Mesendoderm (in vitro differentiated cells): ENCODE measurements at regions not wholly inside any gene's neighbourhood (a gene's known extent, or its start where the extent isn't known, plus 50 kb on each side); places are given as distances from the start of the nearest gene placed in this dataset.

Source experiments
- DNase-seq: peaks from one replicate; pipeline ENCODE4 v3.0.0; 2013
- H2AK5ac ChIP-seq: 2 replicates; pipeline ENCODE4 v1.6.1; 2013; ENCODE audit warnings: low read length, inconsistent platforms
- H2BK120ac ChIP-seq: 2 replicates; pipeline ENCODE4 v1.6.1; 2013; ENCODE audit warnings: low read depth, mild to moderate bottlenecking, low read length, moderate library complexity, mixed read lengths
- H2BK15ac ChIP-seq: replicated peaks from 2 replicates; pipeline ENCODE4 v1.6.1; 2013; ENCODE audit warnings: low read depth, mild to moderate bottlenecking, moderate library complexity
- H2BK5ac ChIP-seq: 2 replicates; pipeline ENCODE4 v1.6.1; 2013; ENCODE audit warnings: low read length, inconsistent platforms
- H3K18ac ChIP-seq: 2 replicates; pipeline ENCODE4 v1.6.1; 2013; ENCODE audit warnings: mild to moderate bottlenecking, low read length, mixed read lengths
- H3K23ac ChIP-seq: one replicate; pipeline ENCODE4 v1.6.1; 2013; ENCODE audit warnings: low read length
- H3K27ac ChIP-seq: 2 replicates; pipeline ENCODE4 v1.5.1; 2013; ENCODE audit warnings: low read depth, mild to moderate bottlenecking, inconsistent platforms, low read length, moderate library complexity
- H3K27me3 ChIP-seq: 2 replicates; pipeline ENCODE4 v1.6.1; 2013; ENCODE audit warnings: low read length, control low read depth, mild to moderate bottlenecking, inconsistent platforms; ENCODE audit not compliant: insufficient read depth, poor library complexity
- H3K36me3 ChIP-seq: 2 replicates; pipeline ENCODE4 v1.6.1; 2013; ENCODE audit warnings: low read length, inconsistent platforms; ENCODE audit not compliant: control insufficient read depth, insufficient read depth
- H3K4ac ChIP-seq: one replicate; pipeline ENCODE4 v1.6.1; 2013; ENCODE audit warnings: low read depth, mild to moderate bottlenecking, low read length, moderate library complexity
- H3K4me1 ChIP-seq: 2 replicates; pipeline ENCODE4 v1.6.1; 2013; ENCODE audit warnings: low read depth, low read length, inconsistent platforms; ENCODE audit not compliant: control insufficient read depth
- H3K4me2 ChIP-seq: 2 replicates; pipeline ENCODE4 v1.6.1; 2013; ENCODE audit warnings: low read length
- H3K4me3 ChIP-seq: 2 replicates; pipeline ENCODE4 v1.5.1; 2013; ENCODE audit warnings: mild to moderate bottlenecking, low read length
- H3K56ac ChIP-seq: one replicate; pipeline ENCODE4 v1.6.1; 2013; ENCODE audit warnings: low read length
- H3K79me1 ChIP-seq: 2 replicates; pipeline ENCODE4 v1.6.1; 2013; ENCODE audit warnings: low read length, inconsistent platforms
- H3K79me2 ChIP-seq: 2 replicates; pipeline ENCODE4 v1.6.1; 2013; ENCODE audit warnings: mild to moderate bottlenecking, low read length; ENCODE audit not compliant: control insufficient read depth, insufficient read depth
- H3K9ac ChIP-seq: 2 replicates; pipeline ENCODE4 v1.6.1; 2013; ENCODE audit warnings: low read length, inconsistent platforms
- H4K5ac ChIP-seq: one replicate; pipeline ENCODE4 v1.6.1; 2013; ENCODE audit warnings: low read length
- H4K8ac ChIP-seq: one replicate; pipeline ENCODE4 v1.6.1; 2013; ENCODE audit warnings: low read depth, mild to moderate bottlenecking, control low read depth, low read length, moderate library complexity
- WGBS: extraction: QIAGEN DNeasy Blood & Tissue Kit; methylation state at CpG from one replicate; pipeline ENCODE4 v1.1.7; 2013; ENCODE audit warnings: low lambda C conversion rate, missing lambda C conversion rate; ENCODE audit not compliant: insufficient coverage; ENCODE audit errors: extremely low coverage; 5-methylcytosine and 5-hydroxymethylcytosine counted together

GRCh38 chr10:43968076-43968475 is 319.4 kb upstream of the ZNF32 start:
- H3K27ac ChIP-seq, result no peak overlapping the region
- H2BK5ac ChIP-seq, result no peak overlapping the region
- no peak overlapping the region for H4K5ac ChIP-seq
- H3K56ac ChIP-seq, result no peak overlapping the region
- no peak overlapping the region for H2BK120ac ChIP-seq
- no peak overlapping the region for H3K23ac ChIP-seq
- no peak overlapping the region for H3K9ac ChIP-seq
- H3K79me1 ChIP-seq, result no peaks in the 10 kb centered on the region
- H3K4me3 ChIP-seq, result no peak overlapping the region
- no peak overlapping the region for H2BK15ac ChIP-seq
- no peaks in the 10 kb centered on the region for H3K4me1 ChIP-seq
- no peaks in the 10 kb centered on the region for H3K79me2 ChIP-seq
- no peaks in the 10 kb centered on the region for H3K36me3 ChIP-seq
- no peak overlapping the region for H3K4ac ChIP-seq
- H3K27me3 ChIP-seq, result no peaks in the 10 kb centered on the region
- no peak overlapping the region for H4K8ac ChIP-seq
- no CpG with 5 or more reads among the region's 1 CpG for WGBS
- no peak overlapping the region for H3K4me2 ChIP-seq
- no peak overlapping the region for H2AK5ac ChIP-seq
- no peak for DNase-seq
- H3K18ac ChIP-seq, result no peak overlapping the region

- Histone ChIP-seq H2BK5ac (no peak overlapping the region), H4K8ac (no peak overlapping the region), H3K4me1 (no peaks in the 10 kb centered on the region), H2BK120ac (no peak overlapping the region), H3K27me3 (no peaks in the 10 kb centered on the region), H3K4me2 (no peak overlapping the region), H3K36me3 (no peaks in the 10 kb centered on the region), H3K27ac (no peak overlapping the region), H3K4ac (no peak overlapping the region), H3K79me2 (no peaks in the 10 kb centered on the region), H3K23ac (no peak overlapping the region), H3K56ac (no peak overlapping the region), H2BK15ac (no peak overlapping the region), H3K9ac (no peak overlapping the region), H3K18ac (no peak overlapping the region), H4K5ac (no peak overlapping the region), H3K4me3 (no peak overlapping the region), H2AK5ac (no peak overlapping the region), H3K79me1 (no peaks in the 10 kb centered on the region)
- no peak for DNase-seq
- WGBS, result no CpG with 5 or more reads among the region's 3 CpGs
Measured at GRCh38 chr10:43966571-43966965, 317.9 kb upstream of the ZNF32 start.

GRCh38 chr10:43965918-43966570 is 317.4 kb upstream of the ZNF32 start:
- no peak overlapping the region for H2BK15ac ChIP-seq
- H3K9ac ChIP-seq, result no peak overlapping the region
- H2AK5ac ChIP-seq, result no peak overlapping the region
- H4K8ac ChIP-seq, result no peak overlapping the region
- H3K27ac ChIP-seq, result no peak overlapping the region
- no peak overlapping the region for H2BK5ac ChIP-seq
- no peak overlapping the region for H3K4me2 ChIP-seq
- no peak overlapping the region for H3K56ac ChIP-seq
- H3K18ac ChIP-seq, result no peak overlapping the region
- no peak overlapping the region for H4K5ac ChIP-seq
- no peaks in the 10 kb centered on the region for H3K79me1 ChIP-seq
- no CpG with 5 or more reads among the region's 7 CpGs for WGBS
- H3K4me1 ChIP-seq, result no peaks in the 10 kb centered on the region
- DNase-seq, result no peak
- H3K79me2 ChIP-seq, result no peaks in the 10 kb centered on the region
- no peak overlapping the region for H3K23ac ChIP-seq
- H3K4me3 ChIP-seq, result no peak overlapping the region
- H3K36me3 ChIP-seq, result no peaks in the 10 kb centered on the region
- H3K4ac ChIP-seq, result no peak overlapping the region
- H2BK120ac ChIP-seq, result no peak overlapping the region
- H3K27me3 ChIP-seq, result no peaks in the 10 kb centered on the region

GRCh38 chr10:43965033-43965917 is 316.6 kb upstream of the ZNF32 start:
- Histone ChIP-seq H3K9ac (no peak overlapping the region), H3K23ac (no peak overlapping the region), H2BK120ac (no peak overlapping the region), H3K27ac (no peak overlapping the region), H3K27me3 (no peaks in the 10 kb centered on the region), H2BK15ac (no peak overlapping the region), H3K4ac (no peak overlapping the region), H3K79me2 (no peaks in the 10 kb centered on the region), H2AK5ac (no peak overlapping the region), H2BK5ac (no peak overlapping the region), H3K36me3 (no peaks in the 10 kb centered on the region), H3K56ac (no peak overlapping the region), H4K8ac (no peak overlapping the region), H3K79me1 (no peaks in the 10 kb centered on the region), H3K4me2 (no peak overlapping the region), H4K5ac (no peak overlapping the region), H3K18ac (no peak overlapping the region), H3K4me3 (no peak overlapping the region), H3K4me1 (no peaks in the 10 kb centered on the region)
- peak; percentile 14 for DNase-seq
- WGBS, result no CpG with 5 or more reads among the region's 14 CpGs

- H4K8ac ChIP-seq, result no peak overlapping the region
- no peak overlapping the region for H3K23ac ChIP-seq
- H3K27me3 ChIP-seq, result no peaks in the 10 kb centered on the region
- H3K79me2 ChIP-seq, result no peaks in the 10 kb centered on the region
- no peaks in the 10 kb centered on the region for H3K79me1 ChIP-seq
- no peak for DNase-seq
- H3K56ac ChIP-seq, result no peak overlapping the region
- no peaks in the 10 kb centered on the region for H3K4me1 ChIP-seq
- no peak overlapping the region for H3K4ac ChIP-seq
- no peak overlapping the region for H3K4me3 ChIP-seq
- no peak overlapping the region for H2BK120ac ChIP-seq
- no peak overlapping the region for H3K27ac ChIP-seq
- H2BK5ac ChIP-seq, result no peak overlapping the region
- H3K36me3 ChIP-seq, result no peaks in the 10 kb centered on the region
- no peak overlapping the region for H2AK5ac ChIP-seq
- no peak overlapping the region for H3K4me2 ChIP-seq
- WGBS, result no CpG with 5 or more reads among the region's 5 CpGs
- H2BK15ac ChIP-seq, result no peak overlapping the region
- no peak overlapping the region for H3K9ac ChIP-seq
- no peak overlapping the region for H3K18ac ChIP-seq
- no peak overlapping the region for H4K5ac ChIP-seq
Measured at GRCh38 chr10:43964486-43964885, 315.8 kb upstream of the ZNF32 start.
